Prostate gland (tissue), 2 donors: ENCODE measurements at regions not wholly inside any gene's neighbourhood (a gene's known extent, or its start where the extent isn't known, plus 50 kb on each side); places are given as distances from the start of the nearest gene placed in this dataset.

Source experiments
- POLR2A ChIP-seq: fragments of 450-650 bp; IDR thresholded peaks from one replicate; pipeline ENCODE4 v1.6.1; 2016; ENCODE audit warnings: antibody characterized with exemption, mild to moderate bottlenecking
- POLR2AphosphoS5 ChIP-seq: sonication (generic); formaldehyde crosslinking; IDR thresholded peaks from one replicate; pipeline ENCODE4 v1.6.1; 2017; ENCODE audit warnings: antibody characterized with exemption
- TF ChIP-seq, protein P1 (sequence below), 4 experiments: fragments of 200-600 bp in 2 of 4; fragments of 450-650 bp in 2 of 4; sonication (generic) in 2 of 4; IDR thresholded peaks; 1 replicate in 3 of 4; 2 replicates in 1 of 4; pipeline ENCODE4 v1.5.1; 2016 to 2019; ENCODE audit warnings: antibody characterized with exemption in 4 of 4, mild to moderate bottlenecking in 2 of 4, moderate library complexity in 2 of 4

DNA sequence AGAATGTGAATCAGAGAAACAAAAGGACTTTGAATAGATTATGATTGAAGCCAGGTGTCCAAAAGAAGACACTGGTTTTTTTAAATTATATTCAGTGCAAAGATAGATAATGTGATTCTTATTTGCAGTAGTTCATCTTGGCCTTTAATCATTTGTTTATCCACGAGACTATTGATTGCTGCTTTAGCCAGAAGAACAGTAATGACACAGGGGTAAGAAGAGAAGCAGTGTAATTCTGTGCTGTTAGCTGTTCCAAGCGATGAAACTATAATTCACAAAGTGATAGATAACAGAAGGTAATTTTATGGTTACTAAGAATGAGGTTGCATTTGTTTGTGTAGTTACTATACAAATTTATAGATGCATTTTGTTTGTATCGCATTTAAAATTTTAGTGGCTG lies 311.6 kb downstream of the MZT1 start:
- TF ChIP-seq, protein P1, sequence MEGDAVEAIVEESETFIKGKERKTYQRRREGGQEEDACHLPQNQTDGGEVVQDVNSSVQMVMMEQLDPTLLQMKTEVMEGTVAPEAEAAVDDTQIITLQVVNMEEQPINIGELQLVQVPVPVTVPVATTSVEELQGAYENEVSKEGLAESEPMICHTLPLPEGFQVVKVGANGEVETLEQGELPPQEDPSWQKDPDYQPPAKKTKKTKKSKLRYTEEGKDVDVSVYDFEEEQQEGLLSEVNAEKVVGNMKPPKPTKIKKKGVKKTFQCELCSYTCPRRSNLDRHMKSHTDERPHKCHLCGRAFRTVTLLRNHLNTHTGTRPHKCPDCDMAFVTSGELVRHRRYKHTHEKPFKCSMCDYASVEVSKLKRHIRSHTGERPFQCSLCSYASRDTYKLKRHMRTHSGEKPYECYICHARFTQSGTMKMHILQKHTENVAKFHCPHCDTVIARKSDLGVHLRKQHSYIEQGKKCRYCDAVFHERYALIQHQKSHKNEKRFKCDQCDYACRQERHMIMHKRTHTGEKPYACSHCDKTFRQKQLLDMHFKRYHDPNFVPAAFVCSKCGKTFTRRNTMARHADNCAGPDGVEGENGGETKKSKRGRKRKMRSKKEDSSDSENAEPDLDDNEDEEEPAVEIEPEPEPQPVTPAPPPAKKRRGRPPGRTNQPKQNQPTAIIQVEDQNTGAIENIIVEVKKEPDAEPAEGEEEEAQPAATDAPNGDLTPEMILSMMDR (IDR thresholded peaks at IDR 0.05): no peak
- TF ChIP-seq POLR2A: no peak
- no peak for TF ChIP-seq POLR2AphosphoS5
